Activated CD4-positive, CD25-positive, alpha-beta regulatory T cell treated with anti-CD3 and anti-CD28 coated beads, Interleukin-2, amount 50 U/mL, for 24 hours (primary cell): ENCODE measurements at regions not wholly inside any gene's neighbourhood (a gene's known extent, or its start where the extent isn't known, plus 50 kb on each side); places are given as distances from the start of the nearest gene placed in this dataset.

Source experiments
- ATAC-seq, 2 donors: fragments of 150-1000 bp; cut with Tn5 transposase; one replicate each; pipeline ENCODE4 v1.10.0; 2021; ENCODE audit warnings: mild to moderate bottlenecking in 1 of 2, moderate library complexity in 1 of 2

DNA sequence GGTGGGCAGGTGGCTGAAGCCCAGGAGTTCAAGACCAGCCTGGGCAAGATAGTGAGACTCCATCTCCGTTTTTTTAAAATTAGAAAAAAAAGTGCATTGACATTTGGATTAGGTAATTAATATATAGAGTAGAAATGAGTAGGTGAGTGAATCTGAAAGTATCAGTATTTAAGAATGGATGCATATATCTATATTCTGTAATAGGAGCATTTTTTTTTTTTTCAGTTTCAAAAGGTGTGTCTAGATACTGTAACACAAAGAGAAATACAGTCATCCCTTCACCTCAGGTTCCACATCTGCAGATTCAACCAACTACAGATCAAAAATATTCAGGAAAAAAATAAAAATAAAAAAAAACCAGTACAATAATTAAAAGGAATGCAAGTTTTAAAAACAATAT is 50.8 kb downstream of the RBM27 start:
- ATAC-seq, result peak; percentile 77 to 87

GRCh38 chr5:146273109-146273508 is 65.5 kb upstream of the POU4F3 start:
- ATAC-seq, result no peak

DNA sequence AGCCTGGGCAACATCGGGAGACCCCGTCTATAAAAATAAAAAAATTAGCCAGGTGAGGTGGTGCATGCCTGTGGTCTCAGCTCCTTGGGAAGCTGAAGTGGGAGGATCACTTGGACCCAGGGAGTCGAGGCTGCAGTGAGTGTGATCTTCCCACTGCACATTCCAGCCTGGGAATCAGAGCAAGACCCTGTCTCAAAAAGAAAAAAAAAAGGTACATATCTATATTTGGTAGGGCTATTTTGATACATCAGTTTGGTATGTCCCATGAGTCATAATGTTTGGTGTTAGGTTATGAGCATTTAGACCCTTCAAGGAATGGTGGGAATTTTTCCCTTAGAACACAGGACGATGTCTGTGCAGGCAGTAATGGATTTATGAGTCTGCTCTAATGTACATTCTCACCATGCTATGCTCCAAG is 55.3 kb upstream of the POU4F3 start:
- no peak for ATAC-seq

DNA sequence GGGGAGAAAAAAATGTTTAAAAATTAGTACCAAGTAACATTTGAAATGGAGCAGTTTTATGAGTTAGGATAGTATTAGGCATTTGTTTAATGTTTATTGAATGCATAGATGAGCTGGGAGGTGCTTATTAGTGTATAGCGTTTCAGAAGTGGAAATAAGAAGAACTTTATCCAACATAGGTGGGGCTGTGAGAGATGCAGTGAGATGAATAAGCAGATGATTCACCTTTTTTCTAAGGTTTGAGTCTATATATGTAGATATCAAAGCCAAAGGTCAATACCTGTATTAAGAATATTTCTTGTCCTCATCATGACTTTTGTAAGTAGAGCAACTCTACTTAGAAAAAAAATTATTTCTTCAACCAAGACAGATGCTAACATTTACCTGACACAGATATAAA is 54.6 kb upstream of the POU4F3 start:
- ATAC-seq, result peak in 1 of 2 donors; percentile 38
